ENCODE measurements at regions not wholly inside any gene's neighbourhood (a gene's known extent, or its start where the extent isn't known, plus 50 kb on each side); places are given as distances from the start of the nearest gene placed in this dataset.

DNA sequence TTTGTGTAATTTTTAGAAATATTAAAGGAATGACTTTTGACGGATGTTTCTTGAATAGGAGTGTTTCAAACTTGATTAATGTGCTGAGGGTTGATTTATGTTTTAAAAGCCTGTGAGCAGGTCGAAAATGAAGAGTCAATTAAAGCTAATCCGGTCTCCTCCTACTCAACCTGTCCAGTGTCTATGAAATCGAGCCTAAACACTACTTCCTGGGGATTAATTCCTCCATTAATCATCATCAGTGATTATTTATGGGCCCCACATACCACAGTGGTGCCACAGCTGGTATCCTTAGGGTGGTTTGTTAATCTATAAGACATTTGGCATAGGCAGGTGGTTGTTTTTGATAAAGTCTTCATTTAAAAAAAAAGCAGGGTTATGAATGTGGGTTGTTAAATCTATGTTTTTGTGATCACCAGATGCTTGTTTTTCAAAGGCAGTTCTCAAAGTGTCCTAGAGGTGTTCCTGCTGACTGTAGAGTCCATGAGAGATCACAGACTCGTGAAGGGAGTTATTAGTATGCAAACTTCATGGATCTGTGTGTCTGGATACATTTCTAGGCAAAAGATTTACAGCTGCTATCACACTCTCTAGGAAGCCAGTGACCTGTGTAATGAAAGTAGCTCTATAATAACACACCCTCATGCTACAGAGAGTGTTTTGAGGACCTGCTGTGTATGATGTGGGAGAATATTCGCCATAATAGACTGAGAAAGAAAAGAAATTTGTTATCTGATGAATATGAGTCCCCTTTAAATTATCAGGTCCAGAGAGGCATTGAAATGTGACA is 308.6 kb downstream of the AKAIN1 start:
- TF ChIP-seq EZH2 (IDR thresholded peaks at IDR 0.05; ENCODE audit: borderline replicate concordance, insufficient read depth, low read depth, low read length, poor library complexity, severe bottlenecking): no peak
- TF ChIP-seq, protein P1, sequence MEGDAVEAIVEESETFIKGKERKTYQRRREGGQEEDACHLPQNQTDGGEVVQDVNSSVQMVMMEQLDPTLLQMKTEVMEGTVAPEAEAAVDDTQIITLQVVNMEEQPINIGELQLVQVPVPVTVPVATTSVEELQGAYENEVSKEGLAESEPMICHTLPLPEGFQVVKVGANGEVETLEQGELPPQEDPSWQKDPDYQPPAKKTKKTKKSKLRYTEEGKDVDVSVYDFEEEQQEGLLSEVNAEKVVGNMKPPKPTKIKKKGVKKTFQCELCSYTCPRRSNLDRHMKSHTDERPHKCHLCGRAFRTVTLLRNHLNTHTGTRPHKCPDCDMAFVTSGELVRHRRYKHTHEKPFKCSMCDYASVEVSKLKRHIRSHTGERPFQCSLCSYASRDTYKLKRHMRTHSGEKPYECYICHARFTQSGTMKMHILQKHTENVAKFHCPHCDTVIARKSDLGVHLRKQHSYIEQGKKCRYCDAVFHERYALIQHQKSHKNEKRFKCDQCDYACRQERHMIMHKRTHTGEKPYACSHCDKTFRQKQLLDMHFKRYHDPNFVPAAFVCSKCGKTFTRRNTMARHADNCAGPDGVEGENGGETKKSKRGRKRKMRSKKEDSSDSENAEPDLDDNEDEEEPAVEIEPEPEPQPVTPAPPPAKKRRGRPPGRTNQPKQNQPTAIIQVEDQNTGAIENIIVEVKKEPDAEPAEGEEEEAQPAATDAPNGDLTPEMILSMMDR (IDR thresholded peaks at IDR 0.05): no peak

Measured in B cell (primary cell).